ENCODE measurements at regions not wholly inside any gene's neighbourhood (a gene's known extent, or its start where the extent isn't known, plus 50 kb on each side); places are given as distances from the start of the nearest gene placed in this dataset.
"Not testable (repeated sequence)": the region's sequence is repeated elsewhere in the genome, so short reads cannot be mapped to it uniquely, and the experiment has no call there.

- no peak overlapping the region for H3K23ac ChIP-seq (ENCODE audit: low read depth, low read length, poor library complexity)
- no peak overlapping the region for H3K4ac ChIP-seq (ENCODE audit: low read length)
- DNase-seq (ENCODE audit: low spot score): no peak
- H4K8ac ChIP-seq (ENCODE audit: low read depth, low read length): no peak overlapping the region
- no peak overlapping the region for H2AK5ac ChIP-seq (ENCODE audit: low read depth, low read length)
- no peaks in the 10 kb centered on the region for H3K79me1 ChIP-seq (ENCODE audit: low read depth, low read length)
- H3K9me3 ChIP-seq (replicated peaks in 1 of 2; ENCODE audit: control insufficient read depth in 2 of 2, insufficient read depth in 1 of 2, low read depth in 1 of 2, low read length in 2 of 2): peaks cover 0 to 5% of the 10 kb centered on the region in 2 donors
- H3K18ac ChIP-seq (ENCODE audit: low read length): no peak overlapping the region
- H2BK120ac ChIP-seq (ENCODE audit: low read depth, low read length): no peak overlapping the region
- no peaks in the 10 kb centered on the region for H3K4me1 ChIP-seq (ENCODE audit: control insufficient read depth in 2 of 2, insufficient read depth in 1 of 2, low read depth in 1 of 2, low read length in 2 of 2)
- no peak overlapping the region for H4K91ac ChIP-seq (ENCODE audit: low read depth, low read length, poor library complexity)
- no peak overlapping the region for H3K27ac ChIP-seq (replicated peaks; ENCODE audit: low read length)
- H3K9ac ChIP-seq (ENCODE audit: low read depth, low read length, poor library complexity): no peak overlapping the region
- no peaks in the 10 kb centered on the region for H3K36me3 ChIP-seq (replicated peaks in 1 of 2; ENCODE audit: control insufficient read depth in 2 of 2, insufficient read depth in 2 of 2, low read length in 2 of 2)
- no peak overlapping the region for H3K14ac ChIP-seq (ENCODE audit: low read length)
- no peak overlapping the region for H2BK12ac ChIP-seq (ENCODE audit: low read length)
- no peak overlapping the region for H2BK5ac ChIP-seq (ENCODE audit: low read length)
- H3K4me2 ChIP-seq (ENCODE audit: insufficient read depth, low read length, poor library complexity, severe bottlenecking): no peak overlapping the region
- H2AFZ ChIP-seq (ENCODE audit: low read length): no peak overlapping the region
- H2BK15ac ChIP-seq (ENCODE audit: low read length): no peak overlapping the region
- no CpG with 5 or more reads among the region's 1 CpG for WGBS, 2 donors (ENCODE audit: extremely low coverage in 2 of 2, insufficient read length in 2 of 2, insufficient replicate concordance in 1 of 2)
- no peaks in the 10 kb centered on the region for H3K27me3 ChIP-seq (ENCODE audit: control insufficient read depth in 3 of 3, insufficient read depth in 3 of 3, low read depth in 1 of 3, low read length in 3 of 3)
- no peak overlapping the region for H3K4me3 ChIP-seq (ENCODE audit: low read length in 2 of 2)
Measured at GRCh38 chr10:31239961-31240360, 79.1 kb upstream of the ZEB1 start.

- Histone ChIP-seq H4K91ac (ENCODE audit: low read depth, low read length, poor library complexity) (no peak overlapping the region), H3K9ac (ENCODE audit: low read depth, low read length, poor library complexity) (no peak overlapping the region), H3K23ac (ENCODE audit: low read depth, low read length, poor library complexity) (no peak overlapping the region), H3K4me1 (ENCODE audit: control insufficient read depth in 2 of 2, insufficient read depth in 1 of 2, low read depth in 1 of 2, low read length in 2 of 2) (no peaks in the 10 kb centered on the region), H2BK12ac (ENCODE audit: low read length) (no peak overlapping the region), H3K27ac (replicated peaks; ENCODE audit: low read length) (no peak overlapping the region), H2AFZ (ENCODE audit: low read length) (no peak overlapping the region), H2BK120ac (ENCODE audit: low read depth, low read length) (no peak overlapping the region), H3K4me3 (ENCODE audit: low read length in 2 of 2) (no peak overlapping the region), H3K18ac (ENCODE audit: low read length) (no peak overlapping the region), H3K14ac (ENCODE audit: low read length) (no peak overlapping the region), H2AK5ac (ENCODE audit: low read depth, low read length) (no peak overlapping the region), H3K9me3 (replicated peaks in 1 of 2; ENCODE audit: control insufficient read depth in 2 of 2, insufficient read depth in 1 of 2, low read depth in 1 of 2, low read length in 2 of 2) (peaks cover 0 to 2% of the 10 kb centered on the region in 2 donors), H3K36me3 (replicated peaks in 1 of 2; ENCODE audit: control insufficient read depth in 2 of 2, insufficient read depth in 2 of 2, low read length in 2 of 2) (no peaks in the 10 kb centered on the region), H3K79me1 (ENCODE audit: low read depth, low read length) (no peaks in the 10 kb centered on the region), H3K4me2 (ENCODE audit: insufficient read depth, low read length, poor library complexity, severe bottlenecking) (no peak overlapping the region), H2BK5ac (ENCODE audit: low read length) (no peak overlapping the region), H3K4ac (ENCODE audit: low read length) (no peak overlapping the region), H4K8ac (ENCODE audit: low read depth, low read length) (no peak overlapping the region), H2BK15ac (ENCODE audit: low read length) (no peak overlapping the region), H3K27me3 (ENCODE audit: control insufficient read depth in 3 of 3, insufficient read depth in 3 of 3, low read depth in 1 of 3, low read length in 3 of 3) (no peaks in the 10 kb centered on the region)
- DNase-seq (ENCODE audit: low spot score): no peak
- no CpG with 5 or more reads among the region's 1 CpG for WGBS, 2 donors (ENCODE audit: extremely low coverage in 2 of 2, insufficient read length in 2 of 2, insufficient replicate concordance in 1 of 2)
Measured at GRCh38 chr10:31242902-31243301, 76.1 kb upstream of the ZEB1 start.

GRCh38 chr10:31251118-31251517 lies 67.9 kb upstream of the ZEB1 start:
- not testable (repeated sequence) for H3K23ac ChIP-seq (ENCODE audit: low read depth, low read length, poor library complexity); H3K18ac ChIP-seq (ENCODE audit: low read length); H3K4me1 ChIP-seq (ENCODE audit: control insufficient read depth in 2 of 2, insufficient read depth in 1 of 2, low read depth in 1 of 2, low read length in 2 of 2); H3K79me1 ChIP-seq (ENCODE audit: low read depth, low read length); DNase-seq (ENCODE audit: low spot score); H3K9ac ChIP-seq (ENCODE audit: low read depth, low read length, poor library complexity); H2AK5ac ChIP-seq (ENCODE audit: low read depth, low read length); H3K4me3 ChIP-seq (ENCODE audit: low read length in 2 of 2); H3K9me3 ChIP-seq (replicated peaks in 1 of 2; ENCODE audit: control insufficient read depth in 2 of 2, insufficient read depth in 1 of 2, low read depth in 1 of 2, low read length in 2 of 2); H4K8ac ChIP-seq (ENCODE audit: low read depth, low read length); H3K4me2 ChIP-seq (ENCODE audit: insufficient read depth, low read length, poor library complexity, severe bottlenecking); H2BK5ac ChIP-seq (ENCODE audit: low read length); H3K4ac ChIP-seq (ENCODE audit: low read length); H2BK12ac ChIP-seq (ENCODE audit: low read length); H2BK15ac ChIP-seq (ENCODE audit: low read length); H3K14ac ChIP-seq (ENCODE audit: low read length); H4K91ac ChIP-seq (ENCODE audit: low read depth, low read length, poor library complexity); H3K36me3 ChIP-seq (replicated peaks in 1 of 2; ENCODE audit: control insufficient read depth in 2 of 2, insufficient read depth in 2 of 2, low read length in 2 of 2); H3K27ac ChIP-seq (replicated peaks; ENCODE audit: low read length); H3K27me3 ChIP-seq (ENCODE audit: control insufficient read depth in 3 of 3, insufficient read depth in 3 of 3, low read depth in 1 of 3, low read length in 3 of 3); H2AFZ ChIP-seq (ENCODE audit: low read length); H2BK120ac ChIP-seq (ENCODE audit: low read depth, low read length)
- WGBS, 2 donors (ENCODE audit: extremely low coverage in 2 of 2, insufficient read length in 2 of 2, insufficient replicate concordance in 1 of 2): no CpG with 5 or more reads among the region's 4 CpGs

- H3K4me2 ChIP-seq (ENCODE audit: insufficient read depth, low read length, poor library complexity, severe bottlenecking): no peak overlapping the region
- no peaks in the 10 kb centered on the region for H3K27me3 ChIP-seq (ENCODE audit: control insufficient read depth in 3 of 3, insufficient read depth in 3 of 3, low read depth in 1 of 3, low read length in 3 of 3)
- no peaks in the 10 kb centered on the region for H3K79me1 ChIP-seq (ENCODE audit: low read depth, low read length)
- no peak overlapping the region for H2BK15ac ChIP-seq (ENCODE audit: low read length)
- H4K8ac ChIP-seq (ENCODE audit: low read depth, low read length): no peak overlapping the region
- H3K27ac ChIP-seq (replicated peaks; ENCODE audit: low read length): no peak overlapping the region
- no peak overlapping the region for H3K23ac ChIP-seq (ENCODE audit: low read depth, low read length, poor library complexity)
- H3K4me3 ChIP-seq (ENCODE audit: low read length in 2 of 2): no peak overlapping the region
- H3K4ac ChIP-seq (ENCODE audit: low read length): no peak overlapping the region
- WGBS, 2 donors (ENCODE audit: extremely low coverage in 2 of 2, insufficient read length in 2 of 2, insufficient replicate concordance in 1 of 2): no CpG with 5 or more reads among the region's 1 CpG
- DNase-seq (ENCODE audit: low spot score): no peak
- H3K9me3 ChIP-seq (replicated peaks in 1 of 2; ENCODE audit: control insufficient read depth in 2 of 2, insufficient read depth in 1 of 2, low read depth in 1 of 2, low read length in 2 of 2): no peaks in the 10 kb centered on the region
- H2AK5ac ChIP-seq (ENCODE audit: low read depth, low read length): no peak overlapping the region
- no peaks in the 10 kb centered on the region for H3K4me1 ChIP-seq (ENCODE audit: control insufficient read depth in 2 of 2, insufficient read depth in 1 of 2, low read depth in 1 of 2, low read length in 2 of 2)
- no peak overlapping the region for H3K9ac ChIP-seq (ENCODE audit: low read depth, low read length, poor library complexity)
- no peak overlapping the region for H2BK120ac ChIP-seq (ENCODE audit: low read depth, low read length)
- H3K14ac ChIP-seq (ENCODE audit: low read length): no peak overlapping the region
- H2AFZ ChIP-seq (ENCODE audit: low read length): no peak overlapping the region
- H3K18ac ChIP-seq (ENCODE audit: low read length): no peak overlapping the region
- no peak overlapping the region for H2BK12ac ChIP-seq (ENCODE audit: low read length)
- no peak overlapping the region for H4K91ac ChIP-seq (ENCODE audit: low read depth, low read length, poor library complexity)
- no peaks in the 10 kb centered on the region for H3K36me3 ChIP-seq (replicated peaks in 1 of 2; ENCODE audit: control insufficient read depth in 2 of 2, insufficient read depth in 2 of 2, low read length in 2 of 2)
- no peak overlapping the region for H2BK5ac ChIP-seq (ENCODE audit: low read length)
Measured at GRCh38 chr10:31253237-31253636, 65.8 kb upstream of the ZEB1 start.
